ENCODE measurements at regions not wholly inside any gene's neighbourhood (a gene's known extent, or its start where the extent isn't known, plus 50 kb on each side); places are given as distances from the start of the nearest gene placed in this dataset.

- TF ChIP-seq CTCF (IDR thresholded peaks at IDR 0.05; ENCODE audit: low read length) = no peak
- TF ChIP-seq EZH2 (IDR thresholded peaks at IDR 0.05; ENCODE audit: borderline replicate concordance, low read length) = no peak
Measured at GRCh38 chr1:115412286-115412685, 74.2 kb upstream of the NGF start.

Data from OCI-LY1 (cell line).